PC-3 (cell line): ENCODE measurements at regions not wholly inside any gene's neighbourhood (a gene's known extent, or its start where the extent isn't known, plus 50 kb on each side); places are given as distances from the start of the nearest gene placed in this dataset.
"Not testable (repeated sequence)": the region's sequence is repeated elsewhere in the genome, so short reads cannot be mapped to it uniquely, and the experiment has no call there.

Experiments used
- ATAC-seq: fragments of 200-7000 bp; cut with Tn5 transposase; 2 replicates; pipeline ENCODE4 v1.9.1; 2020; ENCODE audit warnings: mild to moderate bottlenecking, moderate library complexity
- BruUV-seq: library from RNA; stranded (reverse); fragments of 400-500 nt; replicated peaks from 2 replicates; lab custom pipeline; 2021; lab: Mats Ljungman, UMichigan
- CTCF ChIA-PET: fragments of 300-600 bp; sonication (Branson Sonifier 250); formaldehyde crosslinking; loops from one replicate; lab custom pipeline; 2022; ENCODE audit warnings: antibody characterized with exemption; lab: Charles Lee
- POLR2A ChIA-PET: fragments of 300-600 bp; sonication (Branson Sonifier 250); formaldehyde crosslinking; loops from one replicate; lab custom pipeline; 2022; ENCODE audit warnings: antibody characterized with exemption; ENCODE audit not compliant: unreplicated experiment; lab: Charles Lee
- DNase-seq: peaks from one replicate; pipeline ENCODE4 v3.0.0-alpha.2; 2015
- H2AFZ ChIP-seq: fragments of 300-600 bp; sonication (generic); 2 replicates; pipeline ENCODE4 v1.6.0; 2016; ENCODE audit warnings: antibody characterized with exemption, low read length
- H3F3A ChIP-seq: fragments of 300-600 bp; sonication (generic); one replicate; pipeline ENCODE4 v1.6.0; 2017; ENCODE audit warnings: antibody characterized with exemption, low read length, control low read depth, mild to moderate bottlenecking; ENCODE audit not compliant: unreplicated experiment
- H3K27ac ChIP-seq: fragments of 300-600 bp; sonication (generic); 2 replicates; pipeline ENCODE4 v1.5.1; 2016; ENCODE audit warnings: mild to moderate bottlenecking, low read length
- H3K27me3 ChIP-seq: fragments of 300-600 bp; sonication (generic); 2 replicates; pipeline ENCODE4 v1.6.1; 2016; ENCODE audit warnings: low read length, mixed read lengths
- H3K36me3 ChIP-seq: fragments of 300-600 bp; sonication (generic); 2 replicates; pipeline ENCODE4 v1.6.1; 2016; ENCODE audit warnings: low read depth, mixed run types, low read length, mixed read lengths
- H3K4me1 ChIP-seq: fragments of 300-600 bp; sonication (generic); 2 replicates; pipeline ENCODE4 v1.5.1; 2016; ENCODE audit warnings: low read length; ENCODE audit not compliant: insufficient read depth
- H3K4me2 ChIP-seq: fragments of 300-600 bp; sonication (generic); 2 replicates; pipeline ENCODE4 v1.6.0; 2016; ENCODE audit warnings: low read length
- H3K4me3 ChIP-seq: fragments of 300-600 bp; sonication (generic); 2 replicates; pipeline ENCODE4 v1.5.1; 2016; ENCODE audit warnings: mild to moderate bottlenecking, low read length, mixed read lengths
- H3K79me2 ChIP-seq: fragments of 300-600 bp; sonication (generic); 2 replicates; pipeline ENCODE4 v1.6.1; 2017; ENCODE audit warnings: low read length, mixed read lengths
- H3K9ac ChIP-seq: fragments of 300-600 bp; sonication (generic); 2 replicates; pipeline ENCODE4 v1.6.0; 2016; ENCODE audit warnings: mild to moderate bottlenecking, low read length
- H3K9me2 ChIP-seq: fragments of 300-600 bp; sonication (generic); replicated peaks from 2 replicates; pipeline ENCODE4 v1.6.1; 2016; ENCODE audit warnings: mixed run types, low read length, mixed read lengths
- H3K9me3 ChIP-seq: fragments of 300-600 bp; sonication (generic); 2 replicates; pipeline ENCODE4 v1.6.1; 2016; ENCODE audit warnings: low read length, mixed read lengths
- H4K20me1 ChIP-seq: fragments of 300-600 bp; sonication (generic); 2 replicates; pipeline ENCODE4 v1.6.1; 2016; ENCODE audit warnings: low read length, mixed read lengths
- CTCF ChIP-seq: fragments of 300-600 bp; sonication (generic); conservative IDR thresholded peaks from 2 replicates; pipeline ENCODE4 v1.5.1; 2017; ENCODE audit warnings: antibody characterized with exemption, low read depth, mild to moderate bottlenecking, low read length
- EZH2 ChIP-seq: fragments of 300-600 bp; sonication (generic); IDR thresholded peaks from one replicate; pipeline ENCODE4 v1.6.1; 2017; ENCODE audit warnings: antibody characterized with exemption, mild to moderate bottlenecking, low read length; ENCODE audit not compliant: unreplicated experiment
- EZH2phosphoT487 ChIP-seq: fragments of 300-600 bp; sonication (generic); IDR thresholded peaks from 2 replicates; pipeline ENCODE4 v1.6.1; 2018; ENCODE audit warnings: mild to moderate bottlenecking, antibody characterized with exemption, low read length, borderline replicate concordance
- intact Hi-C: fragments of 100-400 bp; cut with micrococcal nuclease; formaldehyde crosslinking; loops from 2 replicates; pipeline ENCODE4 v1.9.0; 2023

- H3K4me3 ChIP-seq = no peak overlapping the region
- POLR2A ChIA-PET = no interaction called here
- intact Hi-C loops = no loop called here
- ATAC-seq = no peak
- H3K4me2 ChIP-seq = 0 out of 2 replicates have a peak overlapping the region, but pooled peaks have one; percentile 8
- no peaks in the 10 kb centered on the region for H4K20me1 ChIP-seq
- H3K9me3 ChIP-seq = no peaks in the 10 kb centered on the region
- no TSS peak for BruUV-seq
- CTCF ChIA-PET = no interaction called here
- peak overlapping the region; percentile 57 for H2AFZ ChIP-seq
- H3K79me2 ChIP-seq = no peaks in the 10 kb centered on the region
- no peak for DNase-seq
- no peaks in the 10 kb centered on the region for H3K27me3 ChIP-seq
- no peak for TF ChIP-seq EZH2phosphoT487
- no peak for TF ChIP-seq EZH2
- no peak for TF ChIP-seq CTCF
- H3K27ac ChIP-seq = no peak overlapping the region
- no peaks in the 10 kb centered on the region for H3K9me2 ChIP-seq
- no peaks in the 10 kb centered on the region for H3F3A ChIP-seq
- H3K9ac ChIP-seq = no peak overlapping the region
- H3K4me1 ChIP-seq = peaks cover 12% of the 10 kb centered on the region
- no peaks in the 10 kb centered on the region for H3K36me3 ChIP-seq
These were observed 77.2 kb upstream of the TNRC6A start for GRCh38 chr16:24652209-24652712.

- no TSS peak for BruUV-seq
- TF ChIP-seq EZH2phosphoT487 (no peak), EZH2 (no peak), CTCF (no peak)
- H3K79me2 ChIP-seq = no peaks in the 10 kb centered on the region
- DNase-seq (no peak), ATAC-seq (no peak)
- peak overlapping the region; percentile 57 for H2AFZ ChIP-seq
- H3K9me2 ChIP-seq = no peaks in the 10 kb centered on the region
- intact Hi-C loops = no loop called here
- no peaks in the 10 kb centered on the region for H3K9me3 ChIP-seq
- H3K4me3 ChIP-seq = no peak overlapping the region
- no peak overlapping the region for H3K27ac ChIP-seq
- no peaks in the 10 kb centered on the region for H4K20me1 ChIP-seq
- CTCF ChIA-PET = no interaction called here
- POLR2A ChIA-PET = no interaction called here
- H3K4me1 ChIP-seq = peaks cover 10% of the 10 kb centered on the region
- no peak overlapping the region for H3K9ac ChIP-seq
- no peaks in the 10 kb centered on the region for H3F3A ChIP-seq
- no peaks in the 10 kb centered on the region for H3K27me3 ChIP-seq
- no peaks in the 10 kb centered on the region for H3K36me3 ChIP-seq
- peak overlapping the region; percentile 8; the same call in 1 of the 2 replicates for H3K4me2 ChIP-seq
These were observed 76.6 kb upstream of the TNRC6A start for GRCh38 chr16:24652803-24653202.

- Histone ChIP-seq H3K9me3 (no peaks in the 10 kb centered on the region), H3K27ac (no peak overlapping the region), H2AFZ (no peak overlapping the region), H3K4me2 (no peak overlapping the region), H3K36me3 (no peaks in the 10 kb centered on the region), H3K79me2 (no peaks in the 10 kb centered on the region), H3K9ac (no peak overlapping the region), H3F3A (no peaks in the 10 kb centered on the region), H3K4me3 (no peak overlapping the region), H4K20me1 (no peaks in the 10 kb centered on the region), H3K9me2 (no peaks in the 10 kb centered on the region), H3K4me1 (peaks cover 10% of the 10 kb centered on the region), H3K27me3 (no peaks in the 10 kb centered on the region)
- ATAC-seq = no peak
- ChIA-PET CTCF (no interaction called here), POLR2A (no interaction called here)
- intact Hi-C loops = no loop called here
- no peak for DNase-seq
- BruUV-seq = no TSS peak
- TF ChIP-seq CTCF (no peak), EZH2phosphoT487 (no peak), EZH2 (no peak)
These were observed 75.7 kb upstream of the TNRC6A start for GRCh38 chr16:24653725-24654124.

- H2AFZ ChIP-seq, DNase-seq, H3K9me2 ChIP-seq, H3K9ac ChIP-seq, H3K27me3 ChIP-seq, H3K4me2 ChIP-seq, H3F3A ChIP-seq, H4K20me1 ChIP-seq, ATAC-seq, POLR2A ChIA-PET, H3K4me1 ChIP-seq, H3K9me3 ChIP-seq, BruUV-seq, H3K4me3 ChIP-seq, H3K27ac ChIP-seq, H3K36me3 ChIP-seq, CTCF ChIA-PET, H3K79me2 ChIP-seq: not testable (repeated sequence)
- intact Hi-C loops = loop anchor here (5.0 kb wide), 1 partner anchor 84 kb away; no protein-coding TSS in a partner anchor
These were observed 63.5 kb upstream of the TNRC6A start for GRCh38 chr16:24665942-24666341.
